NCI-H187 (cell line): ENCODE measurements at regions not wholly inside any gene's neighbourhood (a gene's known extent, or its start where the extent isn't known, plus 50 kb on each side); places are given as distances from the start of the nearest gene placed in this dataset.

ENCODE experiments used
- DNase-seq, 2 experiments: peaks; one replicate each; lab custom pipeline; 2025; lab: John Stamatoyannopoulos, UW

GRCh38 chr12:30019366-30020140 lies 235.8 kb upstream of the TMTC1 start:
- DNase-seq, result no peak

- no peak for DNase-seq
Measured at GRCh38 chr12:30016540-30017055, 232.9 kb upstream of the TMTC1 start.

DNA sequence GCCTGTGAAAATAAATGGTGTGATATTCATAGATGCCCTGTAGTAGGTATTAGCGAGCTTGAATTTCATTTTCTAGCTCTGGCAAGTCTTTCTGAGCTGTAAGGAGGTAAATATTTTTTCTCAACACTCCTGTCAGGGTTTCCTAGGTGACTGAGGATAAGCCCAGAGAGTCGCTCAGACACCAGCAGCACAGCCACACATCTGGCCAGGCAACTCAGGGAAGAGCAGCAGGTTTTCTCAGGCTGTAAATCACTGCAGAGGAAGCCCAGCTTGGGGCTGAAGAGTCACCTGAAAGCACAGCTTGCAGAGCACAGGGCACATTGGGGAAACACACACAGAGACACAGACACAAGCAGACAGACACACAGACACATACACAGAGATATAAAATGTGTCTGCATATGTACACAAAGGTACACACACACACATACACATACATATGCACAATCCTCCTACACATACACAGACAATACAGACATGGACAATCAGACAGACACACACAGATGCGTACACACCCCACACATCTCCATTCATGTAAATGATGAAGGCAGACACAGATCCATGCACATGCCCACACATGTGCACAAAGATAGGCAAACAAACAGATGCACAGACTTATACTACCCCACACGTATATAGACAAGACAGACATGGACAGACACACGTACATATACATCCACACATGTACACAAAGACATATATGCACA lies 232.0 kb upstream of the TMTC1 start:
- DNase-seq, result no peak

GRCh38 chr12:30014991-30015390 lies 231.2 kb upstream of the TMTC1 start:
- no peak for DNase-seq

- DNase-seq, result no peak
Measured at GRCh38 chr12:30012816-30013450, 229.2 kb upstream of the TMTC1 start.

GRCh38 chr12:30010071-30011052 lies 226.6 kb upstream of the TMTC1 start:
- DNase-seq, result no peak

DNA sequence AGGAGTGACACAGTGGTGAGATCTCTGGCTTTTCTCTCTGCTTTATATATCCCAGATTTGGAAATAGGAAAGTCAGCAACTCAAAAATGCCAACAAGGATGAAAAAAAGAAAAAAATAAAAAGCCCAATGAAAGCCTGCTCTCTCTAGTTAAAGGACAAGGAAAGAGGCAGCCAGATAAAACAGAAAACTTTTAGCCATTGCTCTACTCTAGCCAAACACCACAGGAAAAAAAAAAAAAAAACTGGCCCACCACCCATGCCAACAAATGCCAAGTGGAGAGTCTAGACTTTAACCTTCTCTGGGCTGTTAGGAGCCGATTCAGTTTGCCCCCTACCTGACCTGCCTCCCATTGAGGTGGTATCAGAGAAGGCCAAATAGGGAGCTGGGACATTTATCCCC lies 222.3 kb upstream of the TMTC1 start:
- no peak for DNase-seq

- no peak for DNase-seq
Measured at GRCh38 chr12:30003321-30003720, 219.6 kb upstream of the TMTC1 start.

GRCh38 chr12:30002677-30003076 lies 218.9 kb upstream of the TMTC1 start:
- no peak for DNase-seq

DNA sequence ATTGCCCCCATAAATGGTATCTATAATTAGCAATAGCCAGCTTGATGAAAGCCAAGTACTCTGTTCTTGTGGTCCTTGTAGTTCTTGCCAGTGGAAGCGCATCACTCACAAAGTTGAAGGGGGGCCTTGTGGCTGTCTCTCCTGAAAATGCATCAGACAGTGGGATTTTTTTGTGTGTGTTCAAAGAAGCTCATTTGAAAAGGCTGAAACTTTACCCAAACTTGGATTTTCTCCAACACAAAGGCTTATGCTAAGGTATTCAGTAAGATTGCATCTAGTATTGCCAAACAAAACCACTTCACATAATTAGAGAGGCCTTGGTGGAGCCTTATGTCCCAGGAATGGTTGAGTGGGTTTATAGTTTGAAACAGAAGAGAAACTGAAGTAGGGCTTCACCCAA lies 216.7 kb upstream of the TMTC1 start:
- no peak for DNase-seq

DNA sequence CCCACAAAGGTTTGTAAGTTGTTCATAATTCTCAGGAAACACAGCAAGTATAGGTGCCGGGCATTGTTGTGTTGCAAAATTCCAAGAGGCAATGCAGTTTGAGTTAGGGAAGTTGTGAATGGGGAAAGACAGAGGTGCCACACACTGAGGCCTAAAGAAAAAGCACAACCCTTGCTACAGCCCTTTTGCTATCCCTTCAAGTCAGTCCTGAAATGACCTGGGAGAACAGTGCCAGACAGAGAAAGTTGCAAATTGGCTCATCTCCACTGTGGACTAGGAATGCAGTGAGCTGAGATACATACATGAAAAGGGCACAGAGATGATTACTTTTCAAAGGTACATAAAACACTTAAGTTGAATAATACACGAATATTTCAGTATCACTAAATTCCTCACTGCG lies 213.3 kb upstream of the TMTC1 start:
- DNase-seq, result no peak

DNA sequence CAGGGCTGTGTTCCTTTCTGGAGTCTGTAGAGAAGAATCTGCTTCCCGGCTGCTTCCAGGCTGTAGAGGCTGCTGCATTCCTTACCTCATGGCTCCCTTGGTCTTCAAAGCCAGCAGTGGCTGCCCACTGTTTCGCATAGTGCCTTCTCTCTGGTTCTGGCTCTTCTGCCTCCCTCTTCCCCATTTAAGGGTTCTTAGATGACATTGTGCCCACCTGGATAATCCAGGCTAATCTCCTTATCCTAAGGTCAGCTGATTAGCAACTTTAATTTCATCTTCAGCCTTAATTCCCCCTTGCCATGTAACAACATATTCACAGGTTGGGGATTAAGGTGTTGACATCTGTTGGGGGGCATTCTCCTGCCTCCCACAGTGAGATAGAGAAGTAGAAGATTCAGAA lies 208.6 kb upstream of the TMTC1 start:
- no peak for DNase-seq

GRCh38 chr12:29991924-29992323 lies 208.2 kb upstream of the TMTC1 start:
- no peak for DNase-seq

DNA sequence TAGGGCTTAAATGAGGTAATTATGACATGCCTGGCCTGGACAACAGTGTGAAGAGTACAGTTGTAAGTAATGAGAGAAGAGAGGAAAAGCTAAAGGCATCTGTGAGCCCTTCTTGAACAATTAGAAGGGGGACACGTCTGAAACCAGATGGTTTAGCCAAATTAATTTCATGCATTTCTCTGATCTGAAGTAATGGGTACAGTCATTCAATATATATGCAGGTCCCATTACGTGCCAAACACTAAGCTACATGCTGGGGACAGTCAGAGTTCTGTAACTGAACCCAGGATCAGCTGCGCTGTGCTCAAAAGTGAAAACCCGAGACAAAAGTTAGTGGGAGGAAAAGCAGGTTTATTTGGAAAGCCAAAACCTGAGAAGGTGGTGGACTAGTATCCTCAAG lies 207.2 kb upstream of the TMTC1 start:
- DNase-seq, result no peak

- no peak for DNase-seq
Measured at GRCh38 chr12:29983851-29984250, 200.1 kb upstream of the TMTC1 start.

DNA sequence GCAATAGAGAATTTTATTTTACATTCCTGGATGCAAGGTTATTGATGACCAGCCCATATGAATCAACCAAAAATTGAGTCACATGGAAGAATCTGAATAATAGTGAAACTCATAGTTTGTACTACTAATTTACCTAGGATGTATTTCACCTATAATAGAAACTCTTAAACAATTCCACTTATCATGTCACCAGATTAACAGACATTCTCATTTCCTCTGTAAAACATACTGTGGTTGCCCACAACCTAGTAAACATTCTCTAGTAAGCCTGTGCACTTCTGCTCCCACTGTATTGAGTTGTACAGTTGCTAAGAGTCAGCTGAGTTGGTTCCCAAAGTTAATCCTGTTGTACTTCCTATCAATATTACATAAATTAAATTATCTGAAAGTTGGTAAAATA lies 196.6 kb upstream of the TMTC1 start:
- no peak for DNase-seq

GRCh38 chr12:29971446-29971845 lies 187.7 kb upstream of the TMTC1 start:
- DNase-seq, result no peak

DNA sequence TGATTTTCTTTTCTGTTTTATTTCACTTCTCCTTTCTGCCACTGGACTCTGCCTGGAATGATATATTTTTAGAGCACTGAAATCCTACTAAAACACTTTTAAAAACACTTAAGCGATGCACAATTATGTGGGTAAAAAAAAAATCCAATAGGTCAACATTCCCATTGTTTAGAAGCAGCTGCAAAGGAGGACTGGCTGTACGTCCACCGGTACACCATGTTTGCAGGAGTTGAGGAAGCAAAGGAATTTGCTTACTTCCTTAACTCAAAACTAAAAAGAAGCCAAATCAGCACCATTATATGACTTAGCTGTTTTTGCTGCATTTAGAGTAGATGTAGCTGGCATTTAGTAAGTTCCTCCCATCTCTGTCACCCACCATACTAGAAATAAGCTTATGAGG lies 186.8 kb upstream of the TMTC1 start:
- DNase-seq, result no peak

- DNase-seq, result no peak
Measured at GRCh38 chr12:29962276-29963035, 178.7 kb upstream of the TMTC1 start.

DNA sequence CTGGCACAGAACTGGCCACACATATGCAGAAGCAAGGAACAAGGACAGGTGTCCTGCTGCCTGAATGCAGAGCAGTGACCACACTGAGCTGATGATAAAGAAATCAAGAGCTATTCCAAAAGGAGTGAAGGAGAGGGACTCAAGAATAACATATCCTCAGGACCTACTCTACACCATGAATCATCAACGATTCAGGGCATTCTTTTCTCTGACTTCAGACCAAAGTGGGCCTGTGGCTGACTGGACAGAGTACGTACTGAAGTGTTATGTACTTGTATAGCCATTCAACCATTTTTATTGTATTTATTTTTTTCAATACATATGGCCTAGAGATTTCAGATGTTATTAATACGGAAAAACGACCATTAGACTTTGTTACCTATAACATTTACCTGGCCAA lies 177.5 kb upstream of the TMTC1 start:
- DNase-seq, result no peak

DNA sequence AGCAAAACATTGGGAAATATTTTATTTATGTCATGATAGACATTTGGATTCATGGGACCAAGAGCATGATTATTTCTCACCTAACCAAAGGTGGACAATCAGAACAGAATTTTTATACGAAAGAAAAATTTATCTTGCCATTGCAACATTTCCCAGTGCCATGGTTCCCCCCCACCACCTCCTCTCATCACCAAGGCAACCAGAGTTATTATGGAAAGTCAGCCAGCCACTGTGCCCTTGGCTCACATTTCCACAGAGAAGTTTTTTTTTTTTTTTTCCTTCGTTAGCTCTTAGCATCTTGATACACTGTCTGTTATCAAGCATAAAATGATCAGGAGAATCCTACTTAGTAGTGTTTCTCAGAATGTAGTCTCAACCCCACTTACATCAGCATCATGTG lies 176.4 kb upstream of the TMTC1 start:
- DNase-seq, result no peak
